Left renal cortex interstitium (tissue), 4 donors: ENCODE measurements at regions not wholly inside any gene's neighbourhood (a gene's known extent, or its start where the extent isn't known, plus 50 kb on each side); places are given as distances from the start of the nearest gene placed in this dataset.

ENCODE experiments used
- DNase-seq, 4 donors: peaks; one replicate each; pipeline ENCODE4 v3.0.0-alpha.2; 2013; ENCODE audit warnings: low read depth in 4 of 4, low spot score in 2 of 4, missing footprints in 1 of 4

DNA sequence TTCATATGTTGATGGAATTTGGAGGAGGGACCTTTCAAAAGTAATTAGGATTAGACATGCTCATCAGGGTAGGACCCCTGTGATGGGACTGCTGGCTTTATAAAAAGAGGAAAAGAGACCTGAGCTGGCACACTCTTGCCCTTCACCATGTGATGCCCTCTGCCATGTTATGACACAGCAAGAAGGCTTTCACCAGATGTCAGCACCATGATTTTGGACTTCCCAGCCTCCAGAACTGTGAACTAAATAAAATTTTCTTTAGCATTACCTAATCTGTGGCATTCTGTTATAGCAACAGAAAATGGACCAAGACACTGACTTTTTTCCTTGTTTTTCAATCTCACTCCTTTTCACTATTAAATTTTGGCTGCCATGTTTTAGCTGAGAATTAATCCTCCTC, 105.0 kb upstream of the TMPO start:
- DNase-seq: no peak

GRCh38 chr12:98416845-98417244, 98.5 kb upstream of the TMPO start:
- DNase-seq: no peak

GRCh38 chr12:98417266-98417665, 98.1 kb upstream of the TMPO start:
- DNase-seq: no peak

DNA sequence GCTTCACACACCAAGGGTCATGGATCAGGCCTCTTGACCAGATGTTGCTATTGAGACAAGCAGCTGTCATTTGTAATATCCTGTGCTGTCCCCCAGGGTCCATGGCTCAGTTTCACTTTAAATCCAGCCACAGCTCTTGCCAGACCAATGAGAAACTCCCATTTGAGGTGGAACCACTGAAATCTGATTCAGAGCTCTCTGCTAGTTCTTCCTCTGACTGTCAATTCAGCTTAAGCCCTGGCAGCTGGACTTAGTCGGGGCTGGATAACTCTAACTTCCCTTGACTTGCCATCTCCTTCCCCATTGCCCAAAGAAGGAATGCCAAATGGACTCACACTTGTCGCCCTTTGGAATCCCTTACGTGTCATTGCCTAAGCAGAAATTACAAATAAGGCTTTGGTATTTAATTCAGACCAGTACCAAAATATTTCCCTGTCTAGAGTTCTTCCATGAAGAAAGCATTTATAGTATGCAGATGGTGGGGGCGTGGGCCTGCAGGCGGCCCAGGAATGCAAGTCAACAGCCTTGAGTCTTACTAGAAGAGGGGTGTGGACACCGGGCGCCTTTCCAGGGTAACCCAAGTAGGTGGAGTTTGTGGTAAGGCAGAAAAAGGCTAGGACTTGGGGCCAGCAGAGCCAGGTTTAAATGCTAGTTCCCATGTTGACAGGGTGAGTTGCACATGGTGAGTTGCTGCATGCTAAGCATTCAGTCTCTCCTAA, 96.9 kb upstream of the TMPO start:
- DNase-seq: peak in 2 of 4 donors; percentile 39 to 50

- no peak for DNase-seq
Observed at GRCh38 chr12:98419081-98419794, 96.2 kb upstream of the TMPO start.

GRCh38 chr12:98419795-98420404, 95.5 kb upstream of the TMPO start:
- DNase-seq: no peak

DNA sequence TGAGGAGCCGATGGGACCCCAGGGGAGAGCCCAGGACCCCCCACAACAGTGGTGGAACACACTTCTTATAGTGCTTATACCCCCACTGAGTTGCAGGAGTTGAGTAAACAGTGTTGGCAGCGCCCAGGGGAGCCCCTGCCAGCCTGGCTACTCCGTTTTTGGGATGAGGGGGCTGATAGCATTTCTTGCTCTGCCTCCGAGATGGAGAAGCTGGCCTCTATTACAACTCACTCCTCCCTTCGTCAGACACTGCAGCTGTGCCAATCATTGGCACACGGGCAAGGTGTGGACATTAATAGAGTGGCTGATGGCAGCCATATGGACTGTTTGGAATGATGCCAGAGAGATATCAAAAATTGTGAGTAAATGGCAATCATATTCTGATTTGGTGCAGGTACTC, 94.9 kb upstream of the TMPO start:
- DNase-seq: no peak

DNA sequence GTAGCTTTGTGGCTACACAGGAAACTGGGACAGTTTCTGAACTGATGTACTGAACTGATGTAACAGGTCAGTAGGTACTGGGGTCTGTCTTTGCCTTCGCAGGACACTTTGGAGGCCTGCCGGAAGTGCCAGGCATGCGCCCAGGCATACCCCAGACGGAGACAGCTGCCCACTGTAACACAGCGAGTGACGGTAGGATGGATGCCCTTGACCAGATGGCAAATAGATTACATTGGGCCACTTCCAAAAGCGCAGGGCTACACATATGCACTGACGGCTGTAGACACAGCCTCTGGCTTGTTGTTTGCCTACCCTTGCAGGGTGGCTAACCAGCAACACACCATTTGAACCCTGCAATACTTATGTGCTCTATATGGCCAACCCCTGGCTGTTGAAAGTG, 94.1 kb upstream of the TMPO start:
- no peak for DNase-seq

DNA sequence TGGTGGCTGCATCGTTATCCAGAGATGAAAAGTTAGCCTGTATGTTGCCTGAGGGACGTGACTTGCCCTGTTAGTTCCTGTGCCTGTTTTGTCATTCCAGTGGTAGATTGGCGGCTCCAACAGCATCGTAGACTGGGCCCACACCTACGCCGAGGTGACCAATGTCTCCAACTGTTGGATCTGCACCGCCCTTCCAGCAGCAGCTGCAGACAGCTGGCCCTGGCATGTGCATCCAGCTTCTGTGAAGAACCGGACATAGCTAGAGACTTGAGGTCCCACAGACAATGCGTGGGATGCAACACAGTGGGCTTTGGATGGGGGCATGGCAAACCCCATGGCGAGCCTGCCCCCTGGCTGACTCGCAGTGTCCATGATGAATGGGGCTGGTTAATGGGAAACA, 93.0 kb upstream of the TMPO start:
- DNase-seq: no peak

DNA sequence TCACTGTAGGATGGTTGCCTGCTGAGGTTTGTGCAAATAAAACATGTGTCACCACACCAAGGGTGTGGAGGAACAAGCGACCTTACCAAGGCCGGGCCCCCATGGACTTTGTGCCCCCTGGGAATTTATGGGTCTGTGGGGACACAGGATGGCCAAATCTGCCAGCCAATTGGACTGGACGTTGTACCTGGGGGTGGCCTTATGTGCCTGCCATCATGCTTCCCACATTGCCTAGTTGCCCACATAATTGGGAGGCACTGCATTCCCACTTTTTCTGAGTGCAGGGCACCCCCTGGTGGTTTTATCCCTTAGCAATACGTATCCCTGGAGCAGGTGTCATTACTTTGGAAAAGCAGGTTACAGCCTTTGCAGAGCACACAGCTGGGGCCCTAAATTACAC, 92.6 kb upstream of the TMPO start:
- no peak for DNase-seq

DNA sequence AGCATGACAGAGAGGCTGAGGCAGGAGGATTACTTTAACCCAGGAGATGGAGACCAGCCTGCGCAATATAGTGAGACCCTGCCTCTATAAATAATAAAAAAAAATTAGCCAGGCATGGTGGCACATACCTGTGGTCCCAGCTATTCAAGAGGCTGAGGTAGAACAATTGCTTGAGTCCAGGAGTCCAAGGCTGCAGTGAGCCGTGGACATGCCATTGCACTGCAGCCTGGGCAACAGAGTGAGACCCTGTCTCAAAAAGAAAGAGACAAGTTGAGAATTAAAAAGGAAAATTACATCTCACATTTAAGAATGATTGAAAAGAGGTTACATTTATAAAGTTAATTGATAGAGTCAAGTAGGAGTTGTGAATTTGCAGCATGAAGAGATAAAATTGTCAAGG, 91.4 kb upstream of the TMPO start:
- no peak for DNase-seq

DNA sequence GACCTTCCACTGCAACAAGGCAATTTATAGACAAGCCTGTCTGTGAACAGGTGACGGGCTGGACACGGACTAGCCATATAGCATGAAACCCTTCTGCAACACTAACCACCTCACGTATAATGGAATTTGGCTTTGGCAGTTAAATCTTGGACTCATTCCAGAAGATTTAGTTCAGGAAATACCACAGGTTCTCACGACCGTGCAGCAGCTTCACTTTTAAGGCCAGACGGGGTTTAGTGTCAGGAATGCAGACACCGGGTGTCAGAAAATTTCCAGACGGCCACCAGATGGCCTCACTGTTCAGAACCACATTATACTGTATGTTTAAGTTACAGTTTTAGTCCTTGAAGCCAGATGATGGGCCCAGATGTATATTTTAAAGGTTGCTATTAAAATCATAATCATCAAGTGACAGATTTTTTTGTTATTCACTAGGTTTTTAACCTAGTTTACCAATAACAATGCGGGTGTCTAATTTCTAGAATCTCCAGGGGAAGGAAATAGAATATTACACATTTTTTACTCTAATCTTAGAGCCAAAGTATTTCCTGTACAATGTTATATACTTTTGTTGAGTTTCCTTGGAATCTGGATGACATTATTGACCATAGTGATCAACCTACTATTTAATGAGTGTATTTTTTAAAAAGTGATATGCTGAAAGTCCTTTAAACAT, 90.5 kb upstream of the TMPO start:
- peak in 3 of 4 donors; percentile 53 to 81 (median 72) for DNase-seq

DNA sequence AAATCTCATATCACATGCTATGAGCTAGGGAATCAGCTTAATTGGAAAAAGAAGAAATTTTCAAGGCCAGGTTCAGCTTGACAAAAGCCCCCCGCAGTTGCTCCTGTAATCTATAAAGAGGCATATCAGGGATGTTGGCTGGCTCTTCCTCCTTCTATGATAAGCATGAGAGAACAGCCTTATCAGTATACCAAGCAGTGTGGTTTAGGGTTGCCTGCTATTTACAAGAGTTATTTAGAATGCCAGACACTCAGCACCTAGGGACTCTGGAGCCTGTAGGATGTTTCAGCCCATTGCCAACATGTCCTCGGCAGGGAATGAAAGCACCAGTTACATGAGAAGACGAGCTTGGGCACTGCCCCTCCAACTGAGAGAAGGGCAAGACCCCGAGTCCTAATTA, 89.5 kb upstream of the TMPO start:
- no peak for DNase-seq

DNA sequence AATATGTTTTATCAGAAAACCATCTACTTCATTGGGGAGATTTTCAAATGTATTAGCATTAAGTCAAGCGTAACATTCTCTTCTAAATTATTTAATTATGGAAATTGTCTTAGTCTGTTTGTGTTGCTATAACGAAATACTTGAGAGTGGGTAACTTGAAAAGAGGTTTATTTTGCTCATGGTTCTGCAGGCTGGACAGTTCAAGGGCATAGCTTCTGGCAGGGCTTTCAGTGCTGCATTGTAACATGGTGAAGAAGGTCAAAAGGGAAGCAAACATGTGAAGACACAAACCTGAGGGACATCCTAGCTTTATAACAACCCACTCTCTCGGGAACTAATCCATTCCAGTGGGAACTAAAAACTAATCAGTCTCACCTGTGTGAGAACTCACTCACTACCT, 84.3 kb upstream of the TMPO start:
- DNase-seq: no peak

DNA sequence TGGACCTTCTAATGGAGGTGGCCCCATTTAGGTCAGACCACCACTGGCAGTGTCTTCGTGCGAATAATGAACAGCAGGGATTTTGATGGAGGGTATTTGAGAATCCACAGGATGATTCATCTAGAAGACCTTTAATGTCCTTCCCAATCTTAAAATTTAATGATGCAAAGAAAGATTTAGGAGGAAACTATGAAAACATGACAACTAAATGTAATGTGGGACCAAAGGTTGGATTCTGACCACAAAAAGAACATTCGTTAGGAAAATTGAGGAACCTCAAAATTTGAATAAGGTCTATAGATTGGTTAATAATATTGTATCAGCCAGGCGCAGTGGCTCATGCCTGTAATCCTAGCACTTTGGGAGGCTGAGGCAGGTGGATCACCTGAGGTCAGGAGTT, 78.2 kb upstream of the TMPO start:
- DNase-seq: no peak

GRCh38 chr12:98437806-98438595, 77.4 kb upstream of the TMPO start:
- no peak for DNase-seq

- no peak for DNase-seq
Observed at GRCh38 chr12:98438656-98439230, 76.6 kb upstream of the TMPO start.

GRCh38 chr12:98439471-98439951, 75.9 kb upstream of the TMPO start:
- DNase-seq: no peak

GRCh38 chr12:98439981-98440581, 75.3 kb upstream of the TMPO start:
- no peak for DNase-seq

GRCh38 chr12:98446060-98446459, 69.3 kb upstream of the TMPO start:
- no peak for DNase-seq
